Mucosa of rectum (tissue), 2 donors: ENCODE measurements at regions not wholly inside any gene's neighbourhood (a gene's known extent, or its start where the extent isn't known, plus 50 kb on each side); places are given as distances from the start of the nearest gene placed in this dataset.

Experiments
- H3K27ac ChIP-seq, 2 donors: one replicate each; pipeline ENCODE4 v1.7.0; 2013; ENCODE audit warnings: inconsistent platforms in 2 of 2, low read depth in 2 of 2, low read length in 2 of 2
- H3K27me3 ChIP-seq, 2 donors: one replicate each; pipeline ENCODE4 v1.7.0; 2013; ENCODE audit warnings: low read length in 2 of 2; ENCODE audit not compliant: control insufficient read depth in 2 of 2, insufficient read depth in 2 of 2
- H3K36me3 ChIP-seq, 2 donors: one replicate each; pipeline ENCODE4 v1.7.0; 2013; ENCODE audit warnings: low read length in 2 of 2; ENCODE audit not compliant: control insufficient read depth in 2 of 2, insufficient read depth in 2 of 2
- H3K4me1 ChIP-seq, 2 donors: one replicate each; pipeline ENCODE4 v1.7.0; 2013; ENCODE audit warnings: low read length in 2 of 2, mild to moderate bottlenecking in 1 of 2; ENCODE audit not compliant: control insufficient read depth in 2 of 2, insufficient read depth in 2 of 2
- H3K4me3 ChIP-seq, 2 donors: one replicate each; pipeline ENCODE4 v1.7.0; 2013; ENCODE audit warnings: low read length in 2 of 2
- H3K9ac ChIP-seq, 2 donors: one replicate each; pipeline ENCODE4 v1.7.0; 2013; ENCODE audit warnings: low read length in 2 of 2, low read depth in 1 of 2, mild to moderate bottlenecking in 1 of 2
- H3K9me3 ChIP-seq, 2 donors: one replicate each; pipeline ENCODE4 v1.7.0; 2013; ENCODE audit warnings: low read length in 2 of 2; ENCODE audit not compliant: control insufficient read depth in 2 of 2
- donor health status: healthy.
- donor health status: Normal muscosa, but diverticular disease.

- Histone ChIP-seq H3K4me1 (no peaks in the 10 kb centered on the region), H3K36me3 (no peaks in the 10 kb centered on the region), H3K4me3 (no peak overlapping the region), H3K9me3 (no peaks in the 10 kb centered on the region), H3K27ac (no peak overlapping the region), H3K27me3 (no peaks in the 10 kb centered on the region), H3K9ac (no peak overlapping the region)
These were observed 260.6 kb upstream of the DIAPH2 start for GRCh38 chrX:96424007-96424406.

- Histone ChIP-seq H3K9me3 (no peaks in the 10 kb centered on the region), H3K27ac (no peak overlapping the region), H3K4me1 (no peaks in the 10 kb centered on the region), H3K4me3 (no peak overlapping the region), H3K27me3 (no peaks in the 10 kb centered on the region), H3K36me3 (no peaks in the 10 kb centered on the region), H3K9ac (no peak overlapping the region)
These were observed 259.4 kb upstream of the DIAPH2 start for GRCh38 chrX:96425200-96425599.

GRCh38 chrX:96430756-96431455, 253.7 kb upstream of the DIAPH2 start:
- Histone ChIP-seq H3K4me1 (no peaks in the 10 kb centered on the region), H3K27ac (no peak overlapping the region), H3K9ac (no peak overlapping the region), H3K4me3 (no peak overlapping the region), H3K36me3 (no peaks in the 10 kb centered on the region), H3K27me3 (peaks cover 0 to 4% of the 10 kb centered on the region in 2 donors), H3K9me3 (no peaks in the 10 kb centered on the region)

- Histone ChIP-seq H3K4me1 (no peaks in the 10 kb centered on the region), H3K27me3 (peaks cover 0 to 4% of the 10 kb centered on the region in 2 donors), H3K36me3 (no peaks in the 10 kb centered on the region), H3K9ac (no peak overlapping the region), H3K4me3 (no peak overlapping the region), H3K9me3 (no peaks in the 10 kb centered on the region), H3K27ac (no peak overlapping the region)
These were observed 252.0 kb upstream of the DIAPH2 start for GRCh38 chrX:96432647-96433046.

GRCh38 chrX:96433409-96434077, 251.1 kb upstream of the DIAPH2 start:
- Histone ChIP-seq H3K4me1 (no peaks in the 10 kb centered on the region), H3K36me3 (no peaks in the 10 kb centered on the region), H3K27me3 (peaks cover 0 to 4% of the 10 kb centered on the region in 2 donors), H3K9me3 (no peaks in the 10 kb centered on the region), H3K9ac (no peak overlapping the region), H3K27ac (no peak overlapping the region), H3K4me3 (no peak overlapping the region)

GRCh38 chrX:96435378-96436035, 249.1 kb upstream of the DIAPH2 start:
- Histone ChIP-seq H3K27me3 (peaks cover 0 to 4% of the 10 kb centered on the region in 2 donors), H3K36me3 (no peaks in the 10 kb centered on the region), H3K4me1 (no peaks in the 10 kb centered on the region), H3K27ac (no peak overlapping the region), H3K4me3 (no peak overlapping the region), H3K9ac (no peak overlapping the region), H3K9me3 (no peaks in the 10 kb centered on the region)

GRCh38 chrX:96436105-96436504, 248.5 kb upstream of the DIAPH2 start:
- no peaks in the 10 kb centered on the region for H3K36me3 ChIP-seq
- H3K4me3 ChIP-seq = no peak overlapping the region
- no peak overlapping the region for H3K27ac ChIP-seq
- H3K27me3 ChIP-seq = no peaks in the 10 kb centered on the region
- H3K9me3 ChIP-seq = no peaks in the 10 kb centered on the region
- H3K9ac ChIP-seq = no peak overlapping the region
- no peaks in the 10 kb centered on the region for H3K4me1 ChIP-seq

GRCh38 chrX:96438803-96439202, 245.8 kb upstream of the DIAPH2 start:
- Histone ChIP-seq H3K9ac (no peak overlapping the region), H3K4me3 (no peak overlapping the region), H3K27ac (no peak overlapping the region), H3K27me3 (no peaks in the 10 kb centered on the region), H3K4me1 (no peaks in the 10 kb centered on the region), H3K9me3 (no peaks in the 10 kb centered on the region), H3K36me3 (no peaks in the 10 kb centered on the region)

GRCh38 chrX:96440941-96441340, 243.7 kb upstream of the DIAPH2 start:
- Histone ChIP-seq H3K4me3 (no peak overlapping the region), H3K4me1 (no peaks in the 10 kb centered on the region), H3K27ac (no peak overlapping the region), H3K9ac (no peak overlapping the region), H3K36me3 (no peaks in the 10 kb centered on the region), H3K9me3 (no peaks in the 10 kb centered on the region), H3K27me3 (no peaks in the 10 kb centered on the region)

- Histone ChIP-seq H3K27me3 (no peaks in the 10 kb centered on the region), H3K9ac (no peak overlapping the region), H3K9me3 (no peaks in the 10 kb centered on the region), H3K4me1 (no peaks in the 10 kb centered on the region), H3K27ac (no peak overlapping the region), H3K36me3 (no peaks in the 10 kb centered on the region), H3K4me3 (no peak overlapping the region)
These were observed 239.0 kb upstream of the DIAPH2 start for GRCh38 chrX:96445531-96446065.
